WTC11 (cell line): ENCODE measurements at regions not wholly inside any gene's neighbourhood (a gene's known extent, or its start where the extent isn't known, plus 50 kb on each side); places are given as distances from the start of the nearest gene placed in this dataset.

Experiments
- ATAC-seq: fragments of 200-7000 bp; cut with Tn5 transposase; 2 replicates; pipeline ENCODE4 v1.10.0; 2021; ENCODE audit warnings: mild to moderate bottlenecking, moderate library complexity
- CTCF ChIA-PET: fragments of 300-600 bp; sonication (Branson Sonifier 250); formaldehyde crosslinking; loops from one replicate; lab custom pipeline; 2021; ENCODE audit warnings: antibody characterized with exemption; lab: Charles Lee
- POLR2A ChIA-PET: fragments of 350-600 bp; sonication (Branson Sonifier 250); formaldehyde crosslinking; loops from one replicate; lab custom pipeline; 2021; ENCODE audit warnings: antibody characterized with exemption; lab: Charles Lee
- DNase-seq: peaks from one replicate; pipeline ENCODE4 v3.0.0; 2021; ENCODE audit warnings: low spot score
- H3K27ac Mint-ChIP-seq: 2 replicates; pipeline ENCODE4 v1.8.0; 2021; ENCODE audit warnings: mixed read lengths
- H3K27me3 Mint-ChIP-seq: 2 replicates; pipeline ENCODE4 v1.8.0; 2021; ENCODE audit warnings: low read depth, mild to moderate bottlenecking, moderate library complexity, mixed read lengths
- H3K36me3 Mint-ChIP-seq: 2 replicates; pipeline ENCODE4 v1.8.0; 2021; ENCODE audit warnings: mixed read lengths
- H3K4me1 Mint-ChIP-seq: 2 replicates; pipeline ENCODE4 v1.8.0; 2022; ENCODE audit warnings: mixed read lengths
- H3K4me3 Mint-ChIP-seq: 2 replicates; pipeline ENCODE4 v1.8.0; 2021; ENCODE audit warnings: mild to moderate bottlenecking, moderate library complexity, mixed read lengths
- H3K9me3 Mint-ChIP-seq: 2 replicates; pipeline ENCODE4 v1.8.0; 2021; ENCODE audit warnings: mixed read lengths
- CREM ChIP-seq: sonication (generic); formaldehyde crosslinking; IDR thresholded peaks from 2 replicates; pipeline ENCODE4 v1.8.1; 2022; ENCODE audit warnings: mild to moderate bottlenecking, missing genetic modification reagents, moderate library complexity
- ESRRA ChIP-seq: sonication (generic); formaldehyde crosslinking; IDR thresholded peaks from 2 replicates; pipeline ENCODE4 v1.8.1; 2022; ENCODE audit warnings: mild to moderate bottlenecking, missing genetic modification reagents, borderline replicate concordance
- HMGA2 ChIP-seq: fragments of 250-450 bp; sonication (Bioruptor Pico); IDR thresholded peaks from 2 replicates; pipeline ENCODE4 v1.4.0; 2021; ENCODE audit warnings: mild to moderate bottlenecking, moderate library complexity
- HMGXB4 ChIP-seq: sonication (generic); formaldehyde crosslinking; IDR thresholded peaks from 2 replicates; pipeline ENCODE4 v1.8.1; 2023; ENCODE audit warnings: mild to moderate bottlenecking, moderate library complexity, missing genetic modification reagents
- NFATC4 ChIP-seq: fragments of 250-450 bp; sonication (Bioruptor Pico); IDR thresholded peaks from 2 replicates; pipeline ENCODE4 v1.9.0; 2021; ENCODE audit warnings: mild to moderate bottlenecking
- NFYB ChIP-seq: sonication (generic); formaldehyde crosslinking; conservative IDR thresholded peaks from 2 replicates; pipeline ENCODE4 v1.8.0; 2022; ENCODE audit warnings: low read depth, missing genetic modification reagents
- OVOL2 ChIP-seq: fragments of 250-450 bp; sonication (Bioruptor Pico); IDR thresholded peaks from 2 replicates; pipeline ENCODE4 v1.9.0; 2021; ENCODE audit warnings: mild to moderate bottlenecking, borderline replicate concordance
- SMAD4 ChIP-seq: sonication (generic); formaldehyde crosslinking; IDR thresholded peaks from 2 replicates; pipeline ENCODE4 v1.8.0; 2022; ENCODE audit warnings: mild to moderate bottlenecking, missing genetic modification reagents
- TP53 ChIP-seq: sonication (generic); formaldehyde crosslinking; IDR thresholded peaks from 2 replicates; pipeline ENCODE4 v1.8.1; 2023; ENCODE audit warnings: mild to moderate bottlenecking, missing genetic modification reagents
- ZNF423 ChIP-seq: fragments of 250-450 bp; sonication (Bioruptor Pico); IDR thresholded peaks from 2 replicates; pipeline ENCODE4 v2.1.2; 2022; ENCODE audit warnings: mild to moderate bottlenecking, moderate library complexity
- ZNF671 ChIP-seq: fragments of 250-450 bp; sonication (Bioruptor Pico); IDR thresholded peaks from 2 replicates; pipeline ENCODE4 v1.8.0; 2021; ENCODE audit warnings: mild to moderate bottlenecking
- TF ChIP-seq, protein P1 (sequence below): sonication (generic); formaldehyde crosslinking; IDR thresholded peaks from 2 replicates; pipeline ENCODE4 v1.8.0; 2022; ENCODE audit warnings: missing genetic modification reagents
- TF ChIP-seq, protein P2 (sequence below): fragments of 250-450 bp; sonication (Bioruptor Pico); IDR thresholded peaks from 2 replicates; pipeline ENCODE4 v1.9.0; 2021; ENCODE audit warnings: mild to moderate bottlenecking, borderline replicate concordance
- TF ChIP-seq, protein P3 (sequence below): sonication (generic); formaldehyde crosslinking; IDR thresholded peaks from 2 replicates; pipeline ENCODE4 v1.8.0; 2022; ENCODE audit warnings: mild to moderate bottlenecking, missing genetic modification reagents
- TF ChIP-seq, protein P4 (sequence below): sonication (generic); formaldehyde crosslinking; conservative IDR thresholded peaks from 2 replicates; pipeline ENCODE4 v1.8.1; 2023; ENCODE audit warnings: mild to moderate bottlenecking, low read depth, missing genetic modification reagents, moderate library complexity

DNA sequence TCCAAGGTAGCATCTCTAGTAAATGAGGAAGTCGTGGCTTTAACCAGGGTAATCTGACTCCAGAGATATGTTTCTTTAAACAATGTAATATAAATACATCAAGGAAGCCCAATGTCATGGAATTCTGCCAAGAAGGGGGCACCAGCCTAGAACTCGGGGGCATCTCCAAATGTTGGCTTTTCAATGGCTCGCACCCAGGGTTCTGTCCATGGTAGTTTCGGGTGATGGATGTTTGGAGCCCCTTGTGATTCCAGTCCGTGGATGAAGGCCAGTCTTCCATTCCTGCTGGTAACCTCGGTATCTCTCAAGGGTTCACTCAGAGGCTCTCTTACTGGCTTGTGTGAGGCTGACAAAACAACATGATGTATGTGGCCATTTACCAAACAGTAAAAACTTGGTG lies 91.7 kb upstream of the SPHKAP start (continued):
- TF ChIP-seq, protein P1, sequence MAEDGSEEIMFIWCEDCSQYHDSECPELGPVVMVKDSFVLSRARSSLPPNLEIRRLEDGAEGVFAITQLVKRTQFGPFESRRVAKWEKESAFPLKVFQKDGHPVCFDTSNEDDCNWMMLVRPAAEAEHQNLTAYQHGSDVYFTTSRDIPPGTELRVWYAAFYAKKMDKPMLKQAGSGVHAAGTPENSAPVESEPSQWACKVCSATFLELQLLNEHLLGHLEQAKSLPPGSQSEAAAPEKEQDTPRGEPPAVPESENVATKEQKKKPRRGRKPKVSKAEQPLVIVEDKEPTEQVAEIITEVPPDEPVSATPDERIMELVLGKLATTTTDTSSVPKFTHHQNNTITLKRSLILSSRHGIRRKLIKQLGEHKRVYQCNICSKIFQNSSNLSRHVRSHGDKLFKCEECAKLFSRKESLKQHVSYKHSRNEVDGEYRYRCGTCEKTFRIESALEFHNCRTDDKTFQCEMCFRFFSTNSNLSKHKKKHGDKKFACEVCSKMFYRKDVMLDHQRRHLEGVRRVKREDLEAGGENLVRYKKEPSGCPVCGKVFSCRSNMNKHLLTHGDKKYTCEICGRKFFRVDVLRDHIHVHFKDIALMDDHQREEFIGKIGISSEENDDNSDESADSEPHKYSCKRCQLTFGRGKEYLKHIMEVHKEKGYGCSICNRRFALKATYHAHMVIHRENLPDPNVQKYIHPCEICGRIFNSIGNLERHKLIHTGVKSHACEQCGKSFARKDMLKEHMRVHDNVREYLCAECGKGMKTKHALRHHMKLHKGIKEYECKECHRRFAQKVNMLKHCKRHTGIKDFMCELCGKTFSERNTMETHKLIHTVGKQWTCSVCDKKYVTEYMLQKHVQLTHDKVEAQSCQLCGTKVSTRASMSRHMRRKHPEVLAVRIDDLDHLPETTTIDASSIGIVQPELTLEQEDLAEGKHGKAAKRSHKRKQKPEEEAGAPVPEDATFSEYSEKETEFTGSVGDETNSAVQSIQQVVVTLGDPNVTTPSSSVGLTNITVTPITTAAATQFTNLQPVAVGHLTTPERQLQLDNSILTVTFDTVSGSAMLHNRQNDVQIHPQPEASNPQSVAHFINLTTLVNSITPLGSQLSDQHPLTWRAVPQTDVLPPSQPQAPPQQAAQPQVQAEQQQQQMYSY: no peak
- TF ChIP-seq ESRRA (no peak), ZNF423 (CRISPR knock-in tag) (no peak), NFATC4 (CRISPR knock-in tag) (no peak), NFYB (CRISPR knock-in tag) (no peak)

GRCh38 chr2:228269351-228269750 lies 87.9 kb upstream of the SPHKAP start:
- TF ChIP-seq HMGA2 (CRISPR knock-in tag) (no peak), HMGXB4 (no peak), SMAD4 (CRISPR knock-in tag) (no peak), ZNF671 (CRISPR knock-in tag) (no peak), CREM (CRISPR knock-in tag) (no peak), TP53 (CRISPR knock-in tag) (no peak), OVOL2 (CRISPR knock-in tag) (no peak)
- TF ChIP-seq, protein P2, sequence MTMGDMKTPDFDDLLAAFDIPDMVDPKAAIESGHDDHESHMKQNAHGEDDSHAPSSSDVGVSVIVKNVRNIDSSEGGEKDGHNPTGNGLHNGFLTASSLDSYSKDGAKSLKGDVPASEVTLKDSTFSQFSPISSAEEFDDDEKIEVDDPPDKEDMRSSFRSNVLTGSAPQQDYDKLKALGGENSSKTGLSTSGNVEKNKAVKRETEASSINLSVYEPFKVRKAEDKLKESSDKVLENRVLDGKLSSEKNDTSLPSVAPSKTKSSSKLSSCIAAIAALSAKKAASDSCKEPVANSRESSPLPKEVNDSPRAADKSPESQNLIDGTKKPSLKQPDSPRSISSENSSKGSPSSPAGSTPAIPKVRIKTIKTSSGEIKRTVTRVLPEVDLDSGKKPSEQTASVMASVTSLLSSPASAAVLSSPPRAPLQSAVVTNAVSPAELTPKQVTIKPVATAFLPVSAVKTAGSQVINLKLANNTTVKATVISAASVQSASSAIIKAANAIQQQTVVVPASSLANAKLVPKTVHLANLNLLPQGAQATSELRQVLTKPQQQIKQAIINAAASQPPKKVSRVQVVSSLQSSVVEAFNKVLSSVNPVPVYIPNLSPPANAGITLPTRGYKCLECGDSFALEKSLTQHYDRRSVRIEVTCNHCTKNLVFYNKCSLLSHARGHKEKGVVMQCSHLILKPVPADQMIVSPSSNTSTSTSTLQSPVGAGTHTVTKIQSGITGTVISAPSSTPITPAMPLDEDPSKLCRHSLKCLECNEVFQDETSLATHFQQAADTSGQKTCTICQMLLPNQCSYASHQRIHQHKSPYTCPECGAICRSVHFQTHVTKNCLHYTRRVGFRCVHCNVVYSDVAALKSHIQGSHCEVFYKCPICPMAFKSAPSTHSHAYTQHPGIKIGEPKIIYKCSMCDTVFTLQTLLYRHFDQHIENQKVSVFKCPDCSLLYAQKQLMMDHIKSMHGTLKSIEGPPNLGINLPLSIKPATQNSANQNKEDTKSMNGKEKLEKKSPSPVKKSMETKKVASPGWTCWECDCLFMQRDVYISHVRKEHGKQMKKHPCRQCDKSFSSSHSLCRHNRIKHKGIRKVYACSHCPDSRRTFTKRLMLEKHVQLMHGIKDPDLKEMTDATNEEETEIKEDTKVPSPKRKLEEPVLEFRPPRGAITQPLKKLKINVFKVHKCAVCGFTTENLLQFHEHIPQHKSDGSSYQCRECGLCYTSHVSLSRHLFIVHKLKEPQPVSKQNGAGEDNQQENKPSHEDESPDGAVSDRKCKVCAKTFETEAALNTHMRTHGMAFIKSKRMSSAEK (CRISPR knock-in tag): no peak
- TF ChIP-seq, protein P3, sequence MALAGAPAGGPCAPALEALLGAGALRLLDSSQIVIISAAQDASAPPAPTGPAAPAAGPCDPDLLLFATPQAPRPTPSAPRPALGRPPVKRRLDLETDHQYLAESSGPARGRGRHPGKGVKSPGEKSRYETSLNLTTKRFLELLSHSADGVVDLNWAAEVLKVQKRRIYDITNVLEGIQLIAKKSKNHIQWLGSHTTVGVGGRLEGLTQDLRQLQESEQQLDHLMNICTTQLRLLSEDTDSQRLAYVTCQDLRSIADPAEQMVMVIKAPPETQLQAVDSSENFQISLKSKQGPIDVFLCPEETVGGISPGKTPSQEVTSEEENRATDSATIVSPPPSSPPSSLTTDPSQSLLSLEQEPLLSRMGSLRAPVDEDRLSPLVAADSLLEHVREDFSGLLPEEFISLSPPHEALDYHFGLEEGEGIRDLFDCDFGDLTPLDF (CRISPR knock-in tag): no peak
- TF ChIP-seq, protein P4, sequence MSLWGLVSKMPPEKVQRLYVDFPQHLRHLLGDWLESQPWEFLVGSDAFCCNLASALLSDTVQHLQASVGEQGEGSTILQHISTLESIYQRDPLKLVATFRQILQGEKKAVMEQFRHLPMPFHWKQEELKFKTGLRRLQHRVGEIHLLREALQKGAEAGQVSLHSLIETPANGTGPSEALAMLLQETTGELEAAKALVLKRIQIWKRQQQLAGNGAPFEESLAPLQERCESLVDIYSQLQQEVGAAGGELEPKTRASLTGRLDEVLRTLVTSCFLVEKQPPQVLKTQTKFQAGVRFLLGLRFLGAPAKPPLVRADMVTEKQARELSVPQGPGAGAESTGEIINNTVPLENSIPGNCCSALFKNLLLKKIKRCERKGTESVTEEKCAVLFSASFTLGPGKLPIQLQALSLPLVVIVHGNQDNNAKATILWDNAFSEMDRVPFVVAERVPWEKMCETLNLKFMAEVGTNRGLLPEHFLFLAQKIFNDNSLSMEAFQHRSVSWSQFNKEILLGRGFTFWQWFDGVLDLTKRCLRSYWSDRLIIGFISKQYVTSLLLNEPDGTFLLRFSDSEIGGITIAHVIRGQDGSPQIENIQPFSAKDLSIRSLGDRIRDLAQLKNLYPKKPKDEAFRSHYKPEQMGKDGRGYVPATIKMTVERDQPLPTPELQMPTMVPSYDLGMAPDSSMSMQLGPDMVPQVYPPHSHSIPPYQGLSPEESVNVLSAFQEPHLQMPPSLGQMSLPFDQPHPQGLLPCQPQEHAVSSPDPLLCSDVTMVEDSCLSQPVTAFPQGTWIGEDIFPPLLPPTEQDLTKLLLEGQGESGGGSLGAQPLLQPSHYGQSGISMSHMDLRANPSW (CRISPR knock-in tag): no peak
- Mint-ChIP-seq H3K36me3 (0 out of 2 replicates have a peak, but pooled peaks cover 3% of the 10 kb centered on the region), H3K27me3 (no peaks in the 10 kb centered on the region), H3K4me1 (peaks cover 24% of the 10 kb centered on the region), H3K27ac (no peak overlapping the region), H3K4me3 (no peak overlapping the region), H3K9me3 (peaks cover 18% of the 10 kb centered on the region)
- ATAC-seq: no peak
- POLR2A ChIA-PET: no interaction called here
- CTCF ChIA-PET: no interaction called here
- DNase-seq: no peak
